RWPE1 (cell line): ENCODE measurements at regions not wholly inside any gene's neighbourhood (a gene's known extent, or its start where the extent isn't known, plus 50 kb on each side); places are given as distances from the start of the nearest gene placed in this dataset.

ENCODE experiments used
- CTCF ChIA-PET: fragments of 350-600 bp; sonication (Branson Sonifier 250); formaldehyde crosslinking; extraction: SDS; loops from one replicate; lab custom pipeline; 2021; lab: Yijun Ruan, JAX
- POLR2A ChIA-PET: fragments of 400-600 bp; formaldehyde crosslinking; extraction: SDS; loops from one replicate; lab custom pipeline; 2020; ENCODE audit warnings: antibody characterized with exemption; ENCODE audit not compliant: low non-redundant PET; lab: Yijun Ruan, JAX
- DNase-seq: peaks from one replicate; pipeline ENCODE4 v3.0.0; 2012; ENCODE audit warnings: low spot score
- H3K27ac ChIP-seq: fragments of 450-650 bp; 2 replicates; pipeline ENCODE4 v1.5.1; 2017
- TF ChIP-seq, protein P1 (sequence below): fragments of 450-650 bp; conservative IDR thresholded peaks from 2 replicates; pipeline ENCODE4 v1.5.1; 2017; ENCODE audit warnings: low read depth, mild to moderate bottlenecking

DNA sequence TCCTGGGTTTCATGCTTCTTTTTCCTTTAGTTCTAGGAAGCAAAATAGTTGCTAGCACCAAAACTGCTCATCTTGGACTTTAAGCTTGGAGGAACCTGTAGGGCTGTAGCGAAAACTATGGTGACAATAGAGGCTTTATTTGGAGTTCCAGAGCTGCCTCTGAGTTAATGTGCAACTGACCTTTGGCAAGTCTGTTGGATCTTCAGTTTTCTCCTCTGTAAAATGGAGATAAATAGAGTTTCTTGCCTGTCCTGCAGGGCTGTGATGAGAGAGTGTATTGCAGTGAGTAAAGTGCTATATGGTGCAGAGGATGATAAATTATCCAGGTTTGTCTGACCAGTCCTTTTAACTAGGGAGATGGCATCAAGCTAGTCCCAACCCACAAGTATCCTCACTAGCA lies 417.0 kb downstream of the MAN2A1 start:
- CTCF ChIA-PET: no interaction called here
- TF ChIP-seq, protein P1, sequence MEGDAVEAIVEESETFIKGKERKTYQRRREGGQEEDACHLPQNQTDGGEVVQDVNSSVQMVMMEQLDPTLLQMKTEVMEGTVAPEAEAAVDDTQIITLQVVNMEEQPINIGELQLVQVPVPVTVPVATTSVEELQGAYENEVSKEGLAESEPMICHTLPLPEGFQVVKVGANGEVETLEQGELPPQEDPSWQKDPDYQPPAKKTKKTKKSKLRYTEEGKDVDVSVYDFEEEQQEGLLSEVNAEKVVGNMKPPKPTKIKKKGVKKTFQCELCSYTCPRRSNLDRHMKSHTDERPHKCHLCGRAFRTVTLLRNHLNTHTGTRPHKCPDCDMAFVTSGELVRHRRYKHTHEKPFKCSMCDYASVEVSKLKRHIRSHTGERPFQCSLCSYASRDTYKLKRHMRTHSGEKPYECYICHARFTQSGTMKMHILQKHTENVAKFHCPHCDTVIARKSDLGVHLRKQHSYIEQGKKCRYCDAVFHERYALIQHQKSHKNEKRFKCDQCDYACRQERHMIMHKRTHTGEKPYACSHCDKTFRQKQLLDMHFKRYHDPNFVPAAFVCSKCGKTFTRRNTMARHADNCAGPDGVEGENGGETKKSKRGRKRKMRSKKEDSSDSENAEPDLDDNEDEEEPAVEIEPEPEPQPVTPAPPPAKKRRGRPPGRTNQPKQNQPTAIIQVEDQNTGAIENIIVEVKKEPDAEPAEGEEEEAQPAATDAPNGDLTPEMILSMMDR: no peak
- no peak overlapping the region for H3K27ac ChIP-seq
- DNase-seq: no peak
- POLR2A ChIA-PET: no interaction called here

DNA sequence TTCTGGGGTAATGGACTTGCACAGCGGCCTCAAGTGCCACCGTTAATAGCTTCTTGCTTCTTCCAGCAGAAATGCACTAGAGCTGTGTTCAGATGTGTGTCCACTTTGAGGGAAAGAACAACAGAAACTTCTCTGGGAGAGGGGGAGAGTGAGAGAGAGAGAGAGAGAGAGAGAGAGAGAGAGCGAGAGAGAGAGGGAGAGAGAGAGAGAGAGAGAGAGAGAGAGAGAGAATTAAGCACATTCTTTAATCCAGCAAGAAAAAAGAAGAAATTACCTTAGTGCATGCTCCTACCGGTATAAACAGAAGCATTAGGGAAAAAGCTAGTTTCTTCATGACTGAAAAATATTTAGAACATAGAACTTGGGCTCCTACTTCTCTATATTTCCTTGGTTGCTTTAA lies 418.8 kb downstream of the MAN2A1 start:
- H3K27ac ChIP-seq: no peak overlapping the region
- TF ChIP-seq, protein P1: no peak
- no peak for DNase-seq
- POLR2A ChIA-PET: no interaction called here
- CTCF ChIA-PET: no interaction called here

DNA sequence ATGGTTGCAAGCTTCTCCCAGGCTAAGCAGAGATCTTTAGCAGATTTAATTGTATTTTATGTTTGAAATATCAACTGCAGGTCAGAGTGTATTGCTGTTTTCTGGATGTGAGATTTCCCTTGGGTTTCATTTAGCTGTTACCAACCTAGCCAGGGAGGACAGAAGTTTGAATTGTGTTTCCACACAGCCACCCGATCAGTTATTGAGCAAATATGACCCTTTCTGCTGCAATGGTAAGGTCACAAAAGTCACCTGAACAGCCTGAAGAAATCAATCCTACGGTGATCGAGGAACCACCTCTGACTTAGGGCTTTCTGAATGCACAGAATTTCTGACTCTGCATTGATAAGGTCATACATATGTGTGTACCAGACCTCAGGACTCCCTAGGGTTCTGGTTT lies 419.9 kb downstream of the MAN2A1 start:
- no peak overlapping the region for H3K27ac ChIP-seq
- ChIA-PET POLR2A (no interaction called here), CTCF (no interaction called here)
- DNase-seq: no peak
- TF ChIP-seq, protein P1: no peak

DNA sequence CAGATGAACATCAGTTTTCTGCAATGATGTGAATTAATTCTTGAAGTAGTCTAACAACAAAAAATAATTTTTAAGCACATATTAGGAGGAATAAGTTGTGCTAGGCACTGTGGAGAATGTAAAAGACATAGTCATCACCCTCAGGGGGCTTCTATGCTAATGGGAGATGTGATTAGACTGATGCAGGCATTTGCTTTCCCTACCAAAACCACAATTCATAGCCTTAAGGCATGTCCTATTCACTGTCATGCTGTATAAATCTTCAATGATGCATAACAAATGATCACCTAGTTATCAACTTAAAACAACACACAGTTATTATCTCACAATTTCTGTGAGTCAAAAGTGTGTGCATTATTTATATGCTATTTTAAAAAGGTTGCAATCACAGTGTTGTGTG lies 422.6 kb downstream of the MAN2A1 start:
- DNase-seq: no peak
- H3K27ac ChIP-seq: no peak overlapping the region
- TF ChIP-seq, protein P1: no peak
- POLR2A ChIA-PET: no interaction called here
- CTCF ChIA-PET: interaction anchor here (0.6 kb wide), 1 partner anchor 294 kb away, joined by 4 read pairs; no protein-coding TSS in a partner anchor

DNA sequence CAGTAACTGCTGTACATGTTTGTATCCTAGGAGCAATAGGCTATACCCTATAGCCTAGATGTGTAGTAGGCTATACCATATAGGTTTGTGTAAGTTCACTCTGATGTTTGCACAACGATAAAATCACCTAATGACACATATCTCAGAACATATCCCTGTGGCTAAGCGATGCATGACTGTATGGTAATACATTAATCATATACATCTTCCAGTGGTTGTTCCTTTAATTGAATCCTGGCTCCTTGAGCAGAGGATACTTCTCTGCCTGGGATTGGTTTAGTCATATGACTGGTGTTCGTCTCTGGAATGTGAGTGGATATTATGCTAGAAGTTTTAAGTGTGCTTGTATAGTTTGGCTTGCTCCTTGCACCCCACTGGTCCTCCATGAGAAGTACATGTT lies 425.8 kb downstream of the MAN2A1 start:
- POLR2A ChIA-PET: no interaction called here

DNA sequence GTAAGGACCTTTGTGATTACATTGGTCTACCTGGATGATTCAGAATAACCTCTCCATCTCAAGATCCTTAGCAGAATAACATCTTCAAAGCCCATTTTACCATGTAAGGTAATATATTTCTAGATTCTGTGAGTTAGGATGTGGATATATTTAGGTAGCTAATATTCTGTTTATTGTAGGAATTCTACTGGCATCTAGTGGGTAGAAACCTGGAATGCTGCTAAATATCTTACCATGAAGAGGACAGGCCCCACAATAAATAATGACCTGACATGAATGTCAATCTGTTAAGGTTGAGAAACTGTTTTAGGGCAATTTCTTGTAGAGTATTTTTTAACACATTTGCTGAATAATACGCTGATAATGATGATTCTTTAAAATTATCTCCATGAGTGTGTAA lies 426.8 kb downstream of the MAN2A1 start:
- no peak overlapping the region for H3K27ac ChIP-seq
- no peak for DNase-seq
- TF ChIP-seq, protein P1: no peak
- ChIA-PET POLR2A (no interaction called here), CTCF (interaction anchor here (0.5 kb wide), 1 partner anchor 117 kb away, joined by 3 read pairs; no protein-coding TSS in a partner anchor)

More for the DNA sequence above, 425.8 kb downstream of the MAN2A1 start:
- no peak for DNase-seq
- CTCF ChIA-PET: no interaction called here
- TF ChIP-seq, protein P1: no peak
- no peak overlapping the region for H3K27ac ChIP-seq
